ENCODE measurements at regions not wholly inside any gene's neighbourhood (a gene's known extent, or its start where the extent isn't known, plus 50 kb on each side); places are given as distances from the start of the nearest gene placed in this dataset.

DNA sequence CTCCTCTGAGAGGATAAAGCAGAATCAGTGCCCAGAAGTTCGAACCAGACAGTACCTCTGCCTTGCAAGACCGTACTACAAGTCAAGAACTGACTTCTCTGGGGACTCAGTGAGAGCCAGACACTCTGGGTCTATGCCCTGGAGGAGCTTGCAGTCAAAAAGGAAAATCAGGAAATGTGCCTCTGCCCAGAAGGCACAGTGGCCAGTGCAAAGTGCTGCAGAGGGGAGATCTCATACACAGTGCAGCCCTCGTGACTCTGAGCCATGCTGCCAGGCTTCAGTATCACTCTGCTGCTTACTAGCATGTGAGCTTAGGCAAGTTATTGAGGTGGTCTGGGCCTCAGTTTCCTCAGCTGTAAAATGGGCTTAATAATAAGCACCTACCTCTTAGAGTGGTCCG is 144.0 kb upstream of the NPY start:
- TF ChIP-seq, protein P1, sequence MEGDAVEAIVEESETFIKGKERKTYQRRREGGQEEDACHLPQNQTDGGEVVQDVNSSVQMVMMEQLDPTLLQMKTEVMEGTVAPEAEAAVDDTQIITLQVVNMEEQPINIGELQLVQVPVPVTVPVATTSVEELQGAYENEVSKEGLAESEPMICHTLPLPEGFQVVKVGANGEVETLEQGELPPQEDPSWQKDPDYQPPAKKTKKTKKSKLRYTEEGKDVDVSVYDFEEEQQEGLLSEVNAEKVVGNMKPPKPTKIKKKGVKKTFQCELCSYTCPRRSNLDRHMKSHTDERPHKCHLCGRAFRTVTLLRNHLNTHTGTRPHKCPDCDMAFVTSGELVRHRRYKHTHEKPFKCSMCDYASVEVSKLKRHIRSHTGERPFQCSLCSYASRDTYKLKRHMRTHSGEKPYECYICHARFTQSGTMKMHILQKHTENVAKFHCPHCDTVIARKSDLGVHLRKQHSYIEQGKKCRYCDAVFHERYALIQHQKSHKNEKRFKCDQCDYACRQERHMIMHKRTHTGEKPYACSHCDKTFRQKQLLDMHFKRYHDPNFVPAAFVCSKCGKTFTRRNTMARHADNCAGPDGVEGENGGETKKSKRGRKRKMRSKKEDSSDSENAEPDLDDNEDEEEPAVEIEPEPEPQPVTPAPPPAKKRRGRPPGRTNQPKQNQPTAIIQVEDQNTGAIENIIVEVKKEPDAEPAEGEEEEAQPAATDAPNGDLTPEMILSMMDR (IDR thresholded peaks at IDR 0.05): no peak
- TF ChIP-seq POLR2A (IDR thresholded peaks at IDR 0.05): no peak
- TF ChIP-seq POLR2AphosphoS5 (IDR thresholded peaks at IDR 0.05): no peak
